ENCODE measurements at regions not wholly inside any gene's neighbourhood (a gene's known extent, or its start where the extent isn't known, plus 50 kb on each side); places are given as distances from the start of the nearest gene placed in this dataset.

- H3K36me3 ChIP-seq = no peaks in the 10 kb centered on the region
- no peak for TF ChIP-seq CTCF (IDR thresholded peaks at IDR 0.05; ENCODE audit: low read depth, low read length)
- H3K27me3 ChIP-seq (ENCODE audit: insufficient read depth, low read depth, severe bottlenecking) = no peaks in the 10 kb centered on the region
- H3K4me3 ChIP-seq (ENCODE audit: low read depth, low read length) = no peak overlapping the region
- no peak for DNase-seq
- no peak overlapping the region for H3K27ac ChIP-seq
- no peaks in the 10 kb centered on the region for H3K9me3 ChIP-seq (ENCODE audit: severe bottlenecking)
Observed at GRCh38 chr1:115214098-115214497, 124.0 kb downstream of the NGF start.

- TF ChIP-seq CTCF (IDR thresholded peaks at IDR 0.05; ENCODE audit: low read depth, low read length) = no peak
- Histone ChIP-seq H3K36me3 (no peaks in the 10 kb centered on the region), H3K9me3 (ENCODE audit: severe bottlenecking) (no peaks in the 10 kb centered on the region), H3K27me3 (ENCODE audit: insufficient read depth, low read depth, severe bottlenecking) (no peaks in the 10 kb centered on the region), H3K4me3 (ENCODE audit: low read depth, low read length) (no peak overlapping the region), H3K27ac (no peak overlapping the region)
- no peak for DNase-seq
Observed at GRCh38 chr1:115213130-115213529, 123.8 kb upstream of the TSPAN2 start.

- DNase-seq = no peak
- Histone ChIP-seq H3K27me3 (ENCODE audit: insufficient read depth, low read depth, severe bottlenecking) (no peaks in the 10 kb centered on the region), H3K9me3 (ENCODE audit: severe bottlenecking) (no peaks in the 10 kb centered on the region), H3K27ac (no peak overlapping the region), H3K36me3 (no peaks in the 10 kb centered on the region), H3K4me3 (ENCODE audit: low read depth, low read length) (no peak overlapping the region)
- TF ChIP-seq CTCF (IDR thresholded peaks at IDR 0.05; ENCODE audit: low read depth, low read length) = no peak
Observed at GRCh38 chr1:115211071-115211745, 121.9 kb upstream of the TSPAN2 start.

GRCh38 chr1:115210302-115210711 is 121.0 kb upstream of the TSPAN2 start:
- Histone ChIP-seq H3K9me3 (ENCODE audit: severe bottlenecking) (peaks cover 2% of the 10 kb centered on the region), H3K27ac (no peak overlapping the region), H3K27me3 (ENCODE audit: insufficient read depth, low read depth, severe bottlenecking) (no peaks in the 10 kb centered on the region), H3K4me3 (ENCODE audit: low read depth, low read length) (no peak overlapping the region), H3K36me3 (no peaks in the 10 kb centered on the region)
- no peak for DNase-seq
- no peak for TF ChIP-seq CTCF (IDR thresholded peaks at IDR 0.05; ENCODE audit: low read depth, low read length)

- no peak for TF ChIP-seq CTCF (IDR thresholded peaks at IDR 0.05; ENCODE audit: low read depth, low read length)
- Histone ChIP-seq H3K36me3 (no peaks in the 10 kb centered on the region), H3K4me3 (ENCODE audit: low read depth, low read length) (no peak overlapping the region), H3K27me3 (ENCODE audit: insufficient read depth, low read depth, severe bottlenecking) (no peaks in the 10 kb centered on the region), H3K9me3 (ENCODE audit: severe bottlenecking) (peaks cover 2% of the 10 kb centered on the region), H3K27ac (no peak overlapping the region)
- no peak for DNase-seq
Observed at GRCh38 chr1:115204513-115204912, 115.2 kb upstream of the TSPAN2 start.

GRCh38 chr1:115203287-115203686 is 114.0 kb upstream of the TSPAN2 start:
- no peak for DNase-seq
- H3K27me3 ChIP-seq (ENCODE audit: insufficient read depth, low read depth, severe bottlenecking) = no peaks in the 10 kb centered on the region
- H3K27ac ChIP-seq = no peak overlapping the region
- no peak overlapping the region for H3K4me3 ChIP-seq (ENCODE audit: low read depth, low read length)
- no peaks in the 10 kb centered on the region for H3K36me3 ChIP-seq
- peaks cover 2% of the 10 kb centered on the region for H3K9me3 ChIP-seq (ENCODE audit: severe bottlenecking)
- TF ChIP-seq CTCF (IDR thresholded peaks at IDR 0.05; ENCODE audit: low read depth, low read length) = no peak

Data from WERI-Rb-1 (cell line).